LoVo (cell line): ENCODE measurements at regions not wholly inside any gene's neighbourhood (a gene's known extent, or its start where the extent isn't known, plus 50 kb on each side); places are given as distances from the start of the nearest gene placed in this dataset.

ENCODE experiments used
- DNase-seq: peaks from one replicate; pipeline ENCODE4 v3.0.0-alpha.2; 2016; ENCODE audit warnings: low spot score

- no peak for DNase-seq
These were observed 177.0 kb upstream of the TNFAIP3 start for GRCh38 chr6:137690034-137690433.

- no peak for DNase-seq
These were observed 176.3 kb upstream of the TNFAIP3 start for GRCh38 chr6:137690721-137691120.

DNA sequence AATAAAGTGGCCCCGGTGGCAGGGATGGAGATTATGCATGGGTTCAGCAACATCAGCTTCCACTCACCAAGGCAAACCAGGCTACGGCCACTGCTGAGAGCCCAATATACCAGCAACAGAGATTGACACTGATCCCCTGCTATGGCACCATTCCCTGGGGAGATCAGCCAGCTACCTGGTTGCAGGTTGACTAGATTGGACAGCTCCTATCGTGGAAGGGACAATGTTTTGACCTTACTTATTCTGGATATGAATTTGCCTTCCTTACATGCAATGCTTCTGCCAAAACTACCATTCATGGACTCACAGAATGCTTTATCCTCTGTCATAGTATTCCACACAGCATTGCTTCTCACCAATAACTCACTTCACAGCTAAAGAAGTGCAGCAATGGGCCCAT is 174.8 kb upstream of the TNFAIP3 start:
- no peak for DNase-seq

GRCh38 chr6:137692806-137693205 is 174.3 kb upstream of the TNFAIP3 start:
- no peak for DNase-seq

DNA sequence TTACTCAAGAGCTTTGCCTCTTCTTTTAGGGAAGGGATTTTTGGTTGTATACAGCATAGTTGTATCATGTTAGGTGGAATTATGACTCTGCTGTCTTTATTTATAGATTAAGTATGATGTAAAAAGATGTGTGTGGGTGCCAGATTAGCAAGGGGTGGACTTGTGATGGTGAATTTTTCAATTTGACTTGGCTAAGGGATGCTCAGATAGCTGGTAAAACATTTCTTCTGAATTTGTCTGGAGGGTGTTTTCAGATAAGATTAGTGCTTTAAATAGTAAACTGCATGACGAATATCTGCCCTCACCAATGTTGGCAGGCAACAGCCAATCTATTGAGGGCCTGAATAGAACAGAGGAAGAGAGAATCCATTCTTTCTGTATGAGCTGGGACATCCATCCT is 173.3 kb upstream of the TNFAIP3 start:
- DNase-seq: no peak

- DNase-seq: no peak
These were observed 170.3 kb upstream of the TNFAIP3 start for GRCh38 chr6:137696765-137697164.

DNA sequence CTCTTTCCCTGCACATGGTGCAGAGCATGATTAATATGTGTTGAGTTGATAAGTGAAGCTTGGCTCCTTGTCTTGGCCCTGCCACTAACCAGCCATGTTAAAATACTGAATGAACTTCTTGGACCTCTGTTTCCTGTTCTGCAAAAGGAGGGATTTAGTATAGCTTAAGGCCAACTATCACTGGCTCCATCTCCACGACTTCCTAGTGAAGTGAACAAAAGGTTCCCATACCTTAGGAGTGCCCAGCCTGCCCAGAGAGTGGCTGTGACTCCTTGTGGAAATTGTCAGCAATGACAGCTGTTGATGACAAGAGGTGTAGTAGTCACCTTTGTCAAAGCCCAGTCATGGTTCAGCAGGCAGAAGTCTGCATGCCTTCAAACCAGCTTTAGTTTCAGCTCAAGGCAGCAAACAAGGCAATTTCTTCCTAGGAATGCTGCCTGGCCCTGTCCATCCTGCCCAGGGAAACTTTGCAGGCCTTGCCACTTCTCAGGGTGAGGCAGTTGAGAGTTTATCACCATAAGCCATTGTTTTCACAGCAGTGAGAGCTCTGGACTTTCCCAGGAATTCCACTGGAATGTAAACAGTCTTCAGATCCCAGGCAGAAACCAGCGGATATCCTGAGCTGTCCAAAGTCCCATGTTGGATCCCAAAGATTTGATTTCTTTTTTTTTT is 169.7 kb upstream of the TNFAIP3 start:
- DNase-seq: peak; percentile 46

- no peak for DNase-seq
These were observed 168.4 kb upstream of the TNFAIP3 start for GRCh38 chr6:137698636-137699030.

DNA sequence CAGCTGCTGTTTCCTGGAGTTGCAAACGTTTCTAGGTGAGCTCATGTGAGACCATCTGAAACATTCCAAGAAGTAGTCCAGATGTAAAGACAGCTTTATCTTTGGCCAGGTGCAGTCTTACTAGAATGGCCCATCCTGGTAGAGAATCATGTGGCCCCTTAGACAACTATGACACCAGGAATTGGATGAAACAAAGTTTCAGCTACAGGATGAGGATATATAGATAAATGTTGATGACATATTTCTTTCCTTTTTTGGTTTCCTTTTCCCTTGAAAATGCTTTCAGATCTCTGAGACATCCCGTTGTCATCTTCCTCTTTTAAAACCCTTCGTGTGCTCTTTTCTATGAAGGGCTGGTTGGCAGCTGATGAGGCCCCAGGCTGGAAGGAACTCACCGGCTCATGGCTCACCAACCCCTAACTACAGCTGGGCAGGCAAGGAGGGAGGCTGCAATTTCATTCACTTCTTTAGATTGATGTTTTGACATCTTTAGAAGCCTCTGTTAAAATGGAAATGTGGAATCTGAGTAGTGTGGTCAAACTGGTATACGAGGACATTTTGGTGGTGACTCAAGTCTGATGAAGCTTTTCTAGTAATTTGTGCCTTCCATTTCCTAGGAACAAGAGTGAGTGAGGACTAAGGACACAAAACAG is 167.9 kb upstream of the TNFAIP3 start:
- no peak for DNase-seq

- DNase-seq: no peak
These were observed 166.9 kb upstream of the TNFAIP3 start for GRCh38 chr6:137700161-137700560.

DNA sequence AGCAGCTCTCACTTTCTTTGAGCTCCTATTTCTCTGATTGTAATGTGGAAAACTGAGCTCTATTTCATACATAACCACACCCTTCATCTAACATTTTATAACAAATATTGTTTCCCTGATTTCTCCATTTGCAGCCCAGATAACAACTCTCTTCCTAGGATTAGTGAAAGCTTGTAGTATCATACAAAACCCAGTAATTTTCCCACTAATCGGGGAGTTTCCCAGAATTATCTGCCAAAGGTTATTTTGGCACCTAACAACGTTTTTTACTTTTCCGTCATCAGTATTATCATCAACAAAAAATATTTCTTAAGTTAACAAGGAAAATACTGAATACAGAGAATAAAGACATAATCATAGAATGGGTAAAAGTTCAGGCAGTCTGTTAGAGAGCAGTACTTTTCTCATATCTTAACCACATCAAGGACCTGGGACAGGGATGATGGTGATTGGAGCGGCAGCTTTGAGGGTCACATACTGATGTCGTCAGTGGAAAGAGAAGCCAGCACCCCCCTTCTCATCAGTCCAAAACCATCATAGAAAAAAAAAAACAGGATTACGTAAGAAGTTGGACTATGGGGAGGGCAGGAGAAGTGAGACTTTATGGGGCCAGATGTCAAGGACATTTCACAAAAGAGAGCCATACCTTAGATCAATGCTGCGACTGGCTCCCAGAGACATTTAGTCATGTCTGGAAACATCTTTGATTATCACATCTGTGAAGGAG is 166.1 kb upstream of the TNFAIP3 start:
- no peak for DNase-seq

DNA sequence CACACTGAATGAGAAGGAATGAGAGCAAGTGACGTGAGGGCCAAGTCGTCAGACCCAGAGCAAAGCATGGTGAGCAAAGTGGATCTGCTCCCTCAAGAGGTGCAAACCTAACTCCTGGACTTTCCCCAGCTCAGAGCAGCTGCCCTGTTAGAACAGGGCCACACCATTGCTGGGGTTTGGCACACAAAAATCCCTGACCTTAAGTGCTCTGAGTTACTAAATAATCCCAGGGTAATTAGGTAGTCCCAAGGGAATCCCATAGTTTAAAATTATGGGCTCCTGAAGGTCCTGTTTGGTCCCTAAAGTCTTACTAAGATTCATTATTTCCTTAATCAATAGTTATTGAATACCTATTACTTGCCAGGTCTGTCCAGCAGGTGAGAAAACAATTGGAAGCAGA is 165.1 kb upstream of the TNFAIP3 start:
- no peak for DNase-seq

GRCh38 chr6:137702791-137703424 is 164.2 kb upstream of the TNFAIP3 start:
- DNase-seq: no peak

- DNase-seq: no peak
These were observed 162.3 kb upstream of the TNFAIP3 start for GRCh38 chr6:137704802-137705159.

GRCh38 chr6:137705160-137706082 is 161.6 kb upstream of the TNFAIP3 start:
- DNase-seq: no peak

GRCh38 chr6:137706083-137706750 is 160.8 kb upstream of the TNFAIP3 start:
- no peak for DNase-seq

GRCh38 chr6:137707038-137707589 is 159.9 kb upstream of the TNFAIP3 start:
- DNase-seq: no peak

DNA sequence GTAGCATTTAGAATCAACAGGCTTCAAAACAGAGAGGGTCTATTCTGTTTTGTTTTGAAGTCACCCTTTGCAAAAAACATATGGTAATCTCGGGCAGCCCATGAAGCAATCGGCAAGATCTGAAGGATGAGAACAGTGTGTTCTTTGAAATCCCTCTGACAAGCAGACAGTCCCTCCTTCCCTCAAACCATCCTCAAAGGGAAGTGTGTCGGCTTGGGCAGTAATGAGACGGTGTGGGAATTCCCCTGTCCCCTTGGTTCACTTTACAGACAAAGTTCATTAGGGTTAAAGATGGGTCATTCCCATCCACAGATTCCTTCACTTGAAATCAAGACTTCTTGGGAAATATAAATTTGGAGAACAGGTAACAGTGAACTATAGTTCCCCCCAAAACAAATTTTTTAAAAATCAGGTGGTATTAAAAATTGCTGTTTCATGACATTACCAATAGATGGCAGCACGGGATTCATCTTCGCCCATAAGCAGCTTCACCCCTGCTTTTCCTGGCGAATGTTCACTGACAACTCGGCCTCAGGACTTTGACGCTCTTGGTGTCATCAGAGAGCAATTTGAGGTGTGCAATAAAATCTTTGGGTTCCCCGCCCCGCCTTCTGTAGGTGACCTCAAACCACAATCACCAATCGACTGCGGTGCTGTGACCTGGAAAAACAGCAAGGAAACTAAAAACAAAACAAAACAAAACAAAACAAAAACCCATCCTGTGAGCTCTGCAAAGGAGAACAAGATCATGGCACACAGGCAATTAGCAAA is 159.3 kb upstream of the TNFAIP3 start:
- peak; percentile 71 for DNase-seq

DNA sequence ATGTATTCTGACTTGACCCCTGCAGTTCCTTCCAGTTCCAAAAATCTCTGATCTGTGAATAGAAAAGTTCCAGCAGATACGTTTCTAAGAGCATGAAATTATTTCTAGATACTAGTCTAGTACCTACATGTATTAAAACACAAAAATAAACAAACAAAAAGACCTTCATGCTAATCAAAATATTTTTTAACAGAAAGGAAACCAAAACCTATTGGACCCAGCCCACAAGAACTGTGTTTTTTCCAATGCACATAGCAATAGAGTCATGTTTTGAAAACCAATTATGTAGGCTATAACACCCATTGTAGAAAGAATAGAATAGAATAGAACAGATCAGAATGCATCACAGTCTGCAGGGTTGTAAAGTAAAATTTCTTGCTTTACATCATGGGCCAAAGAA is 158.6 kb upstream of the TNFAIP3 start:
- no peak for DNase-seq
